ENCODE measurements at regions not wholly inside any gene's neighbourhood (a gene's known extent, or its start where the extent isn't known, plus 50 kb on each side); places are given as distances from the start of the nearest gene placed in this dataset.

DNA sequence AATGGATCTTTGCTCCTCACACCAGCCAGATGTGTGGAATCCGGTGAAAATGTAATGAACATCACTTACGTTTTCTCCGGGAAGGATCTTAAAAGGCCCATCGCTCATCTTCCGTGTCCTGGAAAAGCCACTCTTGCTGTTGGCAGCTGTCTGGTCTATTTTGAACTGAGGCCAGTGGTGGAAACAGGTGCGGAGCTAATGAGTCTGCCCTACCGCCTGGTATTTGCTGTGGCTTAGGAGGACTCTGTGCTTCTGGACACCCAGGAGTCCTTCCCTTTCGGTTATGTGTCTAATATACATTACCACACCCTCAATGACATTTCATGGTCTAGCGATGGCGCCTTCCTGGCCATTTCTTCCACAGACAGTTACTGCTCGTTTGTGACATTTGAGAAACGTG, 264.2 kb upstream of the PREP start:
- no peak for DNase-seq (ENCODE audit: low spot score, unreplicated experiment)
- Mint-ChIP-seq H3K9me3 (ENCODE audit: low read depth) (peaks cover 12% of the 10 kb centered on the region), H3K36me3 (ENCODE audit: insufficient read depth) (no peaks in the 10 kb centered on the region), H3K27ac (no peak overlapping the region), H3K27me3 (peaks cover 3% of the 10 kb centered on the region), H3K4me3 (ENCODE audit: low read depth) (no peak overlapping the region), H3K4me1 (ENCODE audit: low read depth) (no peaks in the 10 kb centered on the region)
- TF ChIP-seq, protein P1, sequence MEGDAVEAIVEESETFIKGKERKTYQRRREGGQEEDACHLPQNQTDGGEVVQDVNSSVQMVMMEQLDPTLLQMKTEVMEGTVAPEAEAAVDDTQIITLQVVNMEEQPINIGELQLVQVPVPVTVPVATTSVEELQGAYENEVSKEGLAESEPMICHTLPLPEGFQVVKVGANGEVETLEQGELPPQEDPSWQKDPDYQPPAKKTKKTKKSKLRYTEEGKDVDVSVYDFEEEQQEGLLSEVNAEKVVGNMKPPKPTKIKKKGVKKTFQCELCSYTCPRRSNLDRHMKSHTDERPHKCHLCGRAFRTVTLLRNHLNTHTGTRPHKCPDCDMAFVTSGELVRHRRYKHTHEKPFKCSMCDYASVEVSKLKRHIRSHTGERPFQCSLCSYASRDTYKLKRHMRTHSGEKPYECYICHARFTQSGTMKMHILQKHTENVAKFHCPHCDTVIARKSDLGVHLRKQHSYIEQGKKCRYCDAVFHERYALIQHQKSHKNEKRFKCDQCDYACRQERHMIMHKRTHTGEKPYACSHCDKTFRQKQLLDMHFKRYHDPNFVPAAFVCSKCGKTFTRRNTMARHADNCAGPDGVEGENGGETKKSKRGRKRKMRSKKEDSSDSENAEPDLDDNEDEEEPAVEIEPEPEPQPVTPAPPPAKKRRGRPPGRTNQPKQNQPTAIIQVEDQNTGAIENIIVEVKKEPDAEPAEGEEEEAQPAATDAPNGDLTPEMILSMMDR (IDR thresholded peaks at IDR 0.05; ENCODE audit: unreplicated experiment): no peak

- H3K27me3 Mint-ChIP-seq: peaks cover 3% of the 10 kb centered on the region
- H3K9me3 Mint-ChIP-seq (ENCODE audit: low read depth): peaks cover 14% of the 10 kb centered on the region
- TF ChIP-seq, protein P1 (IDR thresholded peaks at IDR 0.05; ENCODE audit: unreplicated experiment): no peak
- H3K4me3 Mint-ChIP-seq (ENCODE audit: low read depth): no peak overlapping the region
- no peak overlapping the region for H3K27ac Mint-ChIP-seq
- no peak for DNase-seq (ENCODE audit: low spot score, unreplicated experiment)
- H3K36me3 Mint-ChIP-seq (ENCODE audit: insufficient read depth): no peaks in the 10 kb centered on the region
- H3K4me1 Mint-ChIP-seq (ENCODE audit: low read depth): no peaks in the 10 kb centered on the region
Measured at GRCh38 chr6:105664931-105665330, 262.0 kb upstream of the PREP start.

DNA sequence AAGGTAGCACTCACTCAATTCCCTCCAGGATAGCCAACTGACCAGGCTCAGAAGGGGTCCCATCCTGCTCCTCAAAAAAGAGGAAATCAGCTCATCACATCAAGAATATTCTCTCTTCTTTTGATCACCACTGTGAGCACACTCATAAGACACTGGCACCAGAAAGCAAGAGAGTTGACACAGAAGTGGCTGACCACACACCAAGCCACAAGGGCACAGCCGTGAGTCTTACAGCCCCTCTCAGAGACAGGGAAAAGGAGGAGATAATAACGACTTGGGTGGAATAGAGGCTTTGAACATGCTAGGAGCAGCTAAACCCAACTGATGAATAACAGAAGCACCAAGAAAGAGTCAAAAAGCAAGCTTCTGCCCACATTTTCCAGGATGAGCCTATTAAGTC, 249.1 kb upstream of the PREP start:
- no peak for DNase-seq (ENCODE audit: low spot score, unreplicated experiment)
- peaks cover 4% of the 10 kb centered on the region for H3K4me1 Mint-ChIP-seq (ENCODE audit: low read depth)
- TF ChIP-seq, protein P1 (IDR thresholded peaks at IDR 0.05; ENCODE audit: unreplicated experiment): no peak
- no peak overlapping the region for H3K27ac Mint-ChIP-seq
- peaks cover 15% of the 10 kb centered on the region for H3K27me3 Mint-ChIP-seq
- no peaks in the 10 kb centered on the region for H3K36me3 Mint-ChIP-seq (ENCODE audit: insufficient read depth)
- no peaks in the 10 kb centered on the region for H3K9me3 Mint-ChIP-seq (ENCODE audit: low read depth)
- no peak overlapping the region for H3K4me3 Mint-ChIP-seq (ENCODE audit: low read depth)

- DNase-seq (ENCODE audit: low spot score, unreplicated experiment): no peak
- peaks cover 4% of the 10 kb centered on the region for H3K4me1 Mint-ChIP-seq (ENCODE audit: low read depth)
- no peak overlapping the region for H3K4me3 Mint-ChIP-seq (ENCODE audit: low read depth)
- H3K27me3 Mint-ChIP-seq: peaks cover 15% of the 10 kb centered on the region
- H3K36me3 Mint-ChIP-seq (ENCODE audit: insufficient read depth): no peaks in the 10 kb centered on the region
- H3K9me3 Mint-ChIP-seq (ENCODE audit: low read depth): no peaks in the 10 kb centered on the region
- TF ChIP-seq, protein P1 (IDR thresholded peaks at IDR 0.05; ENCODE audit: unreplicated experiment): no peak
- no peak overlapping the region for H3K27ac Mint-ChIP-seq
Measured at GRCh38 chr6:105650347-105650746, 247.5 kb upstream of the PREP start.

- no peak overlapping the region for H3K4me3 Mint-ChIP-seq (ENCODE audit: low read depth)
- no peak for DNase-seq (ENCODE audit: low spot score, unreplicated experiment)
- peaks cover 11% of the 10 kb centered on the region for H3K4me1 Mint-ChIP-seq (ENCODE audit: low read depth)
- no peak overlapping the region for H3K27ac Mint-ChIP-seq
- H3K36me3 Mint-ChIP-seq (ENCODE audit: insufficient read depth): no peaks in the 10 kb centered on the region
- H3K9me3 Mint-ChIP-seq (ENCODE audit: low read depth): no peaks in the 10 kb centered on the region
- TF ChIP-seq, protein P1 (IDR thresholded peaks at IDR 0.05; ENCODE audit: unreplicated experiment): no peak
- H3K27me3 Mint-ChIP-seq: peaks cover 15% of the 10 kb centered on the region
Measured at GRCh38 chr6:105649192-105649591, 246.3 kb upstream of the PREP start.
